ENCODE measurements at regions not wholly inside any gene's neighbourhood (a gene's known extent, or its start where the extent isn't known, plus 50 kb on each side); places are given as distances from the start of the nearest gene placed in this dataset.

DNA sequence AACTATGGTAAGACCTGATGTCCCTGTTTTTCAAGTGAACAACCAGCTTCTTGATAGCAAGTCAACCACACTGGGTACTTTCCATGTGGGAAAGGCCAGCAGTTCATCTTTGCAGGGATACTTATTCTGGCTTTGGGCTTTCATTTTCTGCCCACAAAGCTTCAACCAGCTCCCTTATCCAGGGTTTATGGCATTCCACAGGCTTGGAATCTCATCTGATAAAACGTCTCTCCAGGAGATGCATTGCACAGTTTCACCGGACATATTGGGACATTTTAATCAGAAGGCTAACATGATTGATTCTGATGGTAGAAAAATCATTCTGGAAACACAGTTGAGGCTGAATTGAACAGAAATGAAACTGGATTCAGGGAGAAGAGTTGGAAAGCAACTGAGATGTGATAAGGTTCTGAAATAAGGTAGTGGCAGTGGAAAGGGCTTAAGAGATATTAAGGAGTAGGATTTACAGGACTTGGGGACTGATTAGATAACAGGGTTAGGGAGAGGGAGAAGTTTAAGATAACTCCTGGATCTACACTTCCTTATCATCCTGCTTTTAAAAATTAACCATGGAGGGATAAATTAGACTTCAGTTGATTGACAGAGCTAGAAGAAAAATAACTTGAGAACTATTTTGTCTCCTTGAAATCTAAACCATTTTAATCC lies 195.8 kb upstream of the FBXL7 start:
- TF ChIP-seq EZH2 (IDR thresholded peaks at IDR 0.05; ENCODE audit: insufficient read depth, low read length), result no peak
- TF ChIP-seq, protein P1, sequence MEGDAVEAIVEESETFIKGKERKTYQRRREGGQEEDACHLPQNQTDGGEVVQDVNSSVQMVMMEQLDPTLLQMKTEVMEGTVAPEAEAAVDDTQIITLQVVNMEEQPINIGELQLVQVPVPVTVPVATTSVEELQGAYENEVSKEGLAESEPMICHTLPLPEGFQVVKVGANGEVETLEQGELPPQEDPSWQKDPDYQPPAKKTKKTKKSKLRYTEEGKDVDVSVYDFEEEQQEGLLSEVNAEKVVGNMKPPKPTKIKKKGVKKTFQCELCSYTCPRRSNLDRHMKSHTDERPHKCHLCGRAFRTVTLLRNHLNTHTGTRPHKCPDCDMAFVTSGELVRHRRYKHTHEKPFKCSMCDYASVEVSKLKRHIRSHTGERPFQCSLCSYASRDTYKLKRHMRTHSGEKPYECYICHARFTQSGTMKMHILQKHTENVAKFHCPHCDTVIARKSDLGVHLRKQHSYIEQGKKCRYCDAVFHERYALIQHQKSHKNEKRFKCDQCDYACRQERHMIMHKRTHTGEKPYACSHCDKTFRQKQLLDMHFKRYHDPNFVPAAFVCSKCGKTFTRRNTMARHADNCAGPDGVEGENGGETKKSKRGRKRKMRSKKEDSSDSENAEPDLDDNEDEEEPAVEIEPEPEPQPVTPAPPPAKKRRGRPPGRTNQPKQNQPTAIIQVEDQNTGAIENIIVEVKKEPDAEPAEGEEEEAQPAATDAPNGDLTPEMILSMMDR (IDR thresholded peaks at IDR 0.05; ENCODE audit: insufficient read depth, low read depth, low read length), result no peak

Measured in astrocyte (in vitro differentiated cells and primary cell).